Right lobe of liver (tissue), 6 donors: ENCODE measurements at regions not wholly inside any gene's neighbourhood (a gene's known extent, or its start where the extent isn't known, plus 50 kb on each side); places are given as distances from the start of the nearest gene placed in this dataset.

Source experiments
- ATAC-seq, 4 donors: fragments of 200-7000 bp; cut with Tn5 transposase; one replicate each; pipeline ENCODE4 v1.9.1; 2020; ENCODE audit warnings: mild to moderate bottlenecking in 4 of 4, moderate library complexity in 4 of 4
- DNase-seq, 3 donors: peaks; one replicate each; pipeline ENCODE4 v3.0.0-alpha.2; 2020
- H3K27ac ChIP-seq, 3 donors: fragments of 200-600 bp; one replicate each; pipeline ENCODE4 v1.8.0; 2022
- H3K27me3 ChIP-seq, 2 donors: fragments of 200-600 bp; one replicate each; pipeline ENCODE4 v1.8.0; 2022
- H3K36me3 ChIP-seq, 4 donors: fragments of 200-600 bp; sonication (generic) in 1 of 4; one replicate each; pipeline versions ENCODE4 v1.5.1 to v1.8.0; 2017 to 2022; ENCODE audit warnings: control low read depth in 1 of 4
- H3K4me1 ChIP-seq, 4 donors: fragments of 200-600 bp; sonication (generic) in 1 of 4; one replicate each; pipeline versions ENCODE4 v1.5.1 to v1.8.0; 2017 to 2022; ENCODE audit warnings: control low read depth in 1 of 4
- H3K4me3 ChIP-seq, 3 donors: fragments of 200-600 bp; one replicate each; pipeline ENCODE4 v1.8.0; 2022
- H3K9me3 ChIP-seq, 4 donors: fragments of 200-600 bp; sonication (generic) in 1 of 4; one replicate each; pipeline versions ENCODE4 v1.5.1 to v1.8.0; 2017 to 2022; ENCODE audit warnings: control low read depth in 1 of 4
- POLR2A ChIP-seq: fragments of 450-650 bp; IDR thresholded peaks from one replicate; pipeline ENCODE4 v1.6.1; 2017; ENCODE audit warnings: antibody characterized with exemption, mild to moderate bottlenecking
- WGBS: methylation state at CpG from one replicate; pipeline ENCODE4 v1.1.6; 2018; ENCODE audit warnings: low coverage, low lambda C conversion rate; ENCODE audit not compliant: insufficient coverage; ENCODE audit errors: missing lambda C conversion rate; 5-methylcytosine and 5-hydroxymethylcytosine counted together
- intact Hi-C, 2 donors: fragments of 100-400 bp; cut with DNase I; formaldehyde crosslinking; loops; one replicate each; pipeline versions ENCODE4 v1.11.2 to v1.14.1; 2022
- TF ChIP-seq, protein P1 (sequence below), 4 donors: fragments of 200-600 bp in 3 of 4; fragments of 450-650 bp in 1 of 4; IDR thresholded peaks; one replicate each; pipeline versions ENCODE4 v1.5.1 to v1.8.0; 2016 to 2022; ENCODE audit warnings: antibody characterized with exemption in 4 of 4, mild to moderate bottlenecking in 2 of 4
- donor health status: DM: no; HTN: yes; CAD: no.
- donor health status: DM: no; HTN: no; CAD: no.
- donor health status: DM: no; HTN: no; CAD: no.
- donor health status: DM: no; HTN: yes; CAD: no.
- donor health status: DM: no; HTN: yes; CAD: no.

GRCh38 chr16:6570530-6570929, 762.1 kb upstream of the RBFOX1 start:
- TF ChIP-seq, protein P1, sequence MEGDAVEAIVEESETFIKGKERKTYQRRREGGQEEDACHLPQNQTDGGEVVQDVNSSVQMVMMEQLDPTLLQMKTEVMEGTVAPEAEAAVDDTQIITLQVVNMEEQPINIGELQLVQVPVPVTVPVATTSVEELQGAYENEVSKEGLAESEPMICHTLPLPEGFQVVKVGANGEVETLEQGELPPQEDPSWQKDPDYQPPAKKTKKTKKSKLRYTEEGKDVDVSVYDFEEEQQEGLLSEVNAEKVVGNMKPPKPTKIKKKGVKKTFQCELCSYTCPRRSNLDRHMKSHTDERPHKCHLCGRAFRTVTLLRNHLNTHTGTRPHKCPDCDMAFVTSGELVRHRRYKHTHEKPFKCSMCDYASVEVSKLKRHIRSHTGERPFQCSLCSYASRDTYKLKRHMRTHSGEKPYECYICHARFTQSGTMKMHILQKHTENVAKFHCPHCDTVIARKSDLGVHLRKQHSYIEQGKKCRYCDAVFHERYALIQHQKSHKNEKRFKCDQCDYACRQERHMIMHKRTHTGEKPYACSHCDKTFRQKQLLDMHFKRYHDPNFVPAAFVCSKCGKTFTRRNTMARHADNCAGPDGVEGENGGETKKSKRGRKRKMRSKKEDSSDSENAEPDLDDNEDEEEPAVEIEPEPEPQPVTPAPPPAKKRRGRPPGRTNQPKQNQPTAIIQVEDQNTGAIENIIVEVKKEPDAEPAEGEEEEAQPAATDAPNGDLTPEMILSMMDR (IDR thresholded peaks at IDR 0.05), result no peak
- TF ChIP-seq POLR2A, result no peak
- 61% methylated on average over 2 of the region's 2 CpGs for WGBS
- intact Hi-C loops, result no loop called here

DNA sequence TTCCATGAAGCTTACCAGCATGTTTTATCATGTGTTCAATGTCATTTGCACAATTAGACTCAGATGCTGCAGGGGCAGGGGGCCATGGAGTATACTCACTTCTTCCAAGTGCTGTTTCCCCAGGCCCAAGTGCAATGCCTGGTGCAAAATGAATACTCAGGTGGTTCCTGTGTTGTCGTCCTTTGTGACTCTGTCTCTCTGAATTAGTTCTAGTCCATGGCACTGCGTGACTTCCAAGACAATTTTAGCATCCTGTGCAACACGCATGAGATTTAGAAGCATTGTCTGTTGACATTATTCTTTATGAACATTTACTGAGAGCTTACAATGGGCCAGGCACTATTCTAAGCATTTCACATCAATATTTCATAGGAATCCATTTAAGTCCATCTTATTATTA, 769.7 kb upstream of the RBFOX1 start:
- WGBS, result 47% methylated on average over 3 of the region's 3 CpGs
- intact Hi-C loops, result no loop called here
- H3K27me3 ChIP-seq, result no peaks in the 10 kb centered on the region
- no peak for TF ChIP-seq POLR2A
- TF ChIP-seq, protein P1 (IDR thresholded peaks at IDR 0.05), result no peak
- ATAC-seq (no peak), DNase-seq (no peak)
- H3K27ac ChIP-seq, result no peak overlapping the region
- H3K9me3 ChIP-seq, result no peaks in the 10 kb centered on the region
- no peak overlapping the region for H3K4me3 ChIP-seq
- no peaks in the 10 kb centered on the region for H3K36me3 ChIP-seq
- no peaks in the 10 kb centered on the region for H3K4me1 ChIP-seq

More at GRCh38 chr16:6570530-6570929, 762.1 kb upstream of the RBFOX1 start:
- ATAC-seq (no peak), DNase-seq (no peak)
- no peaks in the 10 kb centered on the region for H3K4me1 ChIP-seq
- H3K9me3 ChIP-seq, result no peaks in the 10 kb centered on the region
- no peak overlapping the region for H3K4me3 ChIP-seq
- H3K27me3 ChIP-seq, result no peaks in the 10 kb centered on the region
- no peaks in the 10 kb centered on the region for H3K36me3 ChIP-seq
- no peak overlapping the region for H3K27ac ChIP-seq

GRCh38 chr16:6560306-6561100, 772.1 kb upstream of the RBFOX1 start:
- intact Hi-C loops, result no loop called here
- 39% methylated on average over 4 of the region's 4 CpGs for WGBS
- DNase-seq (no peak), ATAC-seq (no peak)
- Histone ChIP-seq H3K4me3 (no peak overlapping the region), H3K4me1 (no peaks in the 10 kb centered on the region), H3K9me3 (no peaks in the 10 kb centered on the region), H3K27me3 (no peaks in the 10 kb centered on the region), H3K36me3 (no peaks in the 10 kb centered on the region), H3K27ac (no peak overlapping the region)
- TF ChIP-seq, protein P1 (IDR thresholded peaks at IDR 0.05), result no peak
- no peak for TF ChIP-seq POLR2A

- 13% methylated on average over 7 of the region's 7 CpGs for WGBS
- Histone ChIP-seq H3K9me3 (no peaks in the 10 kb centered on the region), H3K4me3 (no peak overlapping the region), H3K27me3 (no peaks in the 10 kb centered on the region), H3K36me3 (no peaks in the 10 kb centered on the region), H3K4me1 (no peaks in the 10 kb centered on the region), H3K27ac (no peak overlapping the region)
- DNase-seq (no peak), ATAC-seq (no peak)
- intact Hi-C loops, result no loop called here
- TF ChIP-seq, protein P1 (IDR thresholded peaks at IDR 0.05), result no peak
- TF ChIP-seq POLR2A, result no peak
Measured at GRCh38 chr16:6558661-6559060, 774.0 kb upstream of the RBFOX1 start.
